ENCODE measurements at regions not wholly inside any gene's neighbourhood (a gene's known extent, or its start where the extent isn't known, plus 50 kb on each side); places are given as distances from the start of the nearest gene placed in this dataset.

DNA sequence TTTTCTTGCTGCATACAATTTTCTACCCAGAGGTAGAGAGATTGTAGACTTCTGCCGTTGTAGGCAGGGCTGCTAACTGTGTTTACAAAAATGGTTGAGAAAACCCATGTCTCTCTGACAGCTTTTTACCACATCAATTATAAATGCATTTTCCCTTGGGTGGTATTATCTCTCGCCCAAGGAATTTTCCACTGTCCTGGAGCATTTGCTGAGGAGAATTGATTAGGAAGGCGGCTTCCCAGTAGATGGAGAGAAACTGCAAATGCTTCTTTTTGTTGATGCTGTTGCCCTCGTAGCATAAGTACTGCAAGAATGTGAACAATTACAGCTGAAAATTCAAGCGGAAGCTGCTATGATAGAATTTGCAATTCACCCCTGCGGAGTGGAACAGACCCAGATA is 1007.7 kb upstream of the KLHL29 start:
- H3K4me1 Mint-ChIP-seq, result no peaks in the 10 kb centered on the region
- H3K27me3 Mint-ChIP-seq (ENCODE audit: low read depth in 2 of 2), result no peaks in the 10 kb centered on the region
- no peak for ATAC-seq
- Histone ChIP-seq H3K9me3 (ENCODE audit: control insufficient read depth, insufficient read depth, low read length) (no peaks in the 10 kb centered on the region), H3K27ac (ENCODE audit: low read length) (no peak overlapping the region), H3K4me3 (ENCODE audit: low read length) (no peak overlapping the region), H3K4me1 (ENCODE audit: control insufficient read depth, insufficient read depth, low read length) (no peaks in the 10 kb centered on the region), H3K27me3 (ENCODE audit: control insufficient read depth, insufficient read depth, low read length) (no peaks in the 10 kb centered on the region), H3K36me3 (ENCODE audit: control insufficient read depth, insufficient read depth, low read length) (no peaks in the 10 kb centered on the region)
- H3K27ac Mint-ChIP-seq, result no peak overlapping the region
- H3K9me3 Mint-ChIP-seq, result peaks cover 12 to 15% of the 10 kb centered on the region in 2 donors
- intact Hi-C loops (cut with micrococcal nuclease), result no loop called here
- 77% methylated on average over 5 of the region's 6 CpGs for WGBS (ENCODE audit: insufficient coverage)
- no peaks in the 10 kb centered on the region for H3K36me3 Mint-ChIP-seq
- no peak overlapping the region for H3K4me3 Mint-ChIP-seq
- TF ChIP-seq, protein P1, sequence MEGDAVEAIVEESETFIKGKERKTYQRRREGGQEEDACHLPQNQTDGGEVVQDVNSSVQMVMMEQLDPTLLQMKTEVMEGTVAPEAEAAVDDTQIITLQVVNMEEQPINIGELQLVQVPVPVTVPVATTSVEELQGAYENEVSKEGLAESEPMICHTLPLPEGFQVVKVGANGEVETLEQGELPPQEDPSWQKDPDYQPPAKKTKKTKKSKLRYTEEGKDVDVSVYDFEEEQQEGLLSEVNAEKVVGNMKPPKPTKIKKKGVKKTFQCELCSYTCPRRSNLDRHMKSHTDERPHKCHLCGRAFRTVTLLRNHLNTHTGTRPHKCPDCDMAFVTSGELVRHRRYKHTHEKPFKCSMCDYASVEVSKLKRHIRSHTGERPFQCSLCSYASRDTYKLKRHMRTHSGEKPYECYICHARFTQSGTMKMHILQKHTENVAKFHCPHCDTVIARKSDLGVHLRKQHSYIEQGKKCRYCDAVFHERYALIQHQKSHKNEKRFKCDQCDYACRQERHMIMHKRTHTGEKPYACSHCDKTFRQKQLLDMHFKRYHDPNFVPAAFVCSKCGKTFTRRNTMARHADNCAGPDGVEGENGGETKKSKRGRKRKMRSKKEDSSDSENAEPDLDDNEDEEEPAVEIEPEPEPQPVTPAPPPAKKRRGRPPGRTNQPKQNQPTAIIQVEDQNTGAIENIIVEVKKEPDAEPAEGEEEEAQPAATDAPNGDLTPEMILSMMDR (IDR thresholded peaks at IDR 0.05), result no peak
- DNase-seq, result no peak

DNA sequence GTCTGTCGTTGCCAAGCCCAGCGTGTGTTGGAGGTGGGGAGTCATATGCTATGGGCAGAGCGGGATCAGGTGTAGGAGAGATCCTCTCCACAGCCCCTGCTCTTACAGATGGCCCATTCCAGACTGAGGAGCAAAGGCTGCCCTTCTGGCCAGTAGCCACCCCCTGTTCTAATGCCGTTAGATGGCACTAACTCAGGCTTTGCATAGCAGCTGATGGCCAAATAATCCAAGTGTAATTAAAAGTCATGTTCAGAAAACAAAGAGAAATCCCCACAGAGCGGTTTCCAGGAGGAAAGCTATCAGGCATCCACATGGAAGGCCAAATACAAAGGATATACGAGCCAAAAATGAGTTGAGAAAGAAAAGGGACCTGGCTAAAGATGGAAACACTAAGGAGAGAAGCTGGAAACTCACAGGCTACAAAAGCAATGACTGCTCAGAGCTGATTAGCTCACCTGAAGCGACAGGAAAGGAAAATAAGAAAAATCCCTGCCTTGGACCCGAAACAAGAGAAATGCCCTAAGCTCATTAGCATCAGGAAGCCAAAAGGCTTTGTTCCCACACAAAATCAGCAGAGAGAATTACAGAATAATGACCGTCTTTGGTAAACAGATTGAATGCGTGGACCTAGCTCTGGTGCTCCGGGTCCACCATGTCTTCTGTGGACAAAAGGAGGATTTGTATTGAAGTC is 1002.4 kb upstream of the KLHL29 start:
- ATAC-seq (no peak), DNase-seq (no peak)
- intact Hi-C loops (cut with micrococcal nuclease), result no loop called here
- no peaks in the 10 kb centered on the region for H3K36me3 Mint-ChIP-seq
- Histone ChIP-seq H3K4me3 (ENCODE audit: low read length) (no peak overlapping the region), H3K36me3 (ENCODE audit: control insufficient read depth, insufficient read depth, low read length) (no peaks in the 10 kb centered on the region), H3K4me1 (ENCODE audit: control insufficient read depth, insufficient read depth, low read length) (no peaks in the 10 kb centered on the region), H3K9me3 (ENCODE audit: control insufficient read depth, insufficient read depth, low read length) (no peaks in the 10 kb centered on the region), H3K27me3 (ENCODE audit: control insufficient read depth, insufficient read depth, low read length) (no peaks in the 10 kb centered on the region), H3K27ac (ENCODE audit: low read length) (no peak overlapping the region)
- H3K27ac Mint-ChIP-seq, result no peak overlapping the region
- H3K9me3 Mint-ChIP-seq, result peaks cover 7 to 9% of the 10 kb centered on the region in 2 donors
- no peaks in the 10 kb centered on the region for H3K4me1 Mint-ChIP-seq
- TF ChIP-seq, protein P1 (IDR thresholded peaks at IDR 0.05), result no peak
- 78% methylated on average over 11 of the region's 11 CpGs for WGBS (ENCODE audit: insufficient coverage)
- no peak overlapping the region for H3K4me3 Mint-ChIP-seq
- H3K27me3 Mint-ChIP-seq (ENCODE audit: low read depth in 2 of 2), result no peaks in the 10 kb centered on the region

DNA sequence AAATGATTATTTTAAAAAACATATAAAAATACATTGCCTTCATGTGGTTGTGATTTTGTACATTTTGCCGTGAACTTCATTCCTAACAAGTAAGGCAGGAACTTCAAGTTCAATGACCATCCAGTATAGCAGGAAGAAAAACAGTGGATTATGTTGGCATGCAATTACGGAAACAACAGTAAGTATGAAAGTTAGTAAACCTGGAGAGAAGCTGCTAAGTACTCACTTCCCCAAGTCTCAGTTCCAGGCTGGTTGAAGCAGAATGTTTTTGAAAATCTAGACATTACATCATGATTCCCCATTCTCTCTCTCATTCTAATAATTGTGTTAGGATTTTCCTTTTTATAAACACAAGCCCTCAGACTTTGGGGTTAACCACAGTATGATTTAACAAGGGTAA is 987.1 kb upstream of the KLHL29 start:
- Histone ChIP-seq H3K4me1 (ENCODE audit: control insufficient read depth, insufficient read depth, low read length) (no peaks in the 10 kb centered on the region), H3K27ac (ENCODE audit: low read length) (no peak overlapping the region), H3K4me3 (ENCODE audit: low read length) (no peak overlapping the region), H3K36me3 (ENCODE audit: control insufficient read depth, insufficient read depth, low read length) (no peaks in the 10 kb centered on the region), H3K9me3 (ENCODE audit: control insufficient read depth, insufficient read depth, low read length) (no peaks in the 10 kb centered on the region), H3K27me3 (ENCODE audit: control insufficient read depth, insufficient read depth, low read length) (no peaks in the 10 kb centered on the region)
- H3K36me3 Mint-ChIP-seq, result no peaks in the 10 kb centered on the region
- H3K4me3 Mint-ChIP-seq, result no peak overlapping the region
- peaks cover 15 to 19% of the 10 kb centered on the region in 2 donors for H3K9me3 Mint-ChIP-seq
- TF ChIP-seq, protein P1 (IDR thresholded peaks at IDR 0.05), result no peak
- no peak overlapping the region for H3K27ac Mint-ChIP-seq
- no peak for DNase-seq
- 89% methylated on average over 2 of the region's 2 CpGs for WGBS (ENCODE audit: insufficient coverage)
- no peaks in the 10 kb centered on the region for H3K27me3 Mint-ChIP-seq (ENCODE audit: low read depth in 2 of 2)
- H3K4me1 Mint-ChIP-seq, result no peaks in the 10 kb centered on the region
- ATAC-seq, result no peak
- intact Hi-C loops (cut with micrococcal nuclease), result no loop called here

DNA sequence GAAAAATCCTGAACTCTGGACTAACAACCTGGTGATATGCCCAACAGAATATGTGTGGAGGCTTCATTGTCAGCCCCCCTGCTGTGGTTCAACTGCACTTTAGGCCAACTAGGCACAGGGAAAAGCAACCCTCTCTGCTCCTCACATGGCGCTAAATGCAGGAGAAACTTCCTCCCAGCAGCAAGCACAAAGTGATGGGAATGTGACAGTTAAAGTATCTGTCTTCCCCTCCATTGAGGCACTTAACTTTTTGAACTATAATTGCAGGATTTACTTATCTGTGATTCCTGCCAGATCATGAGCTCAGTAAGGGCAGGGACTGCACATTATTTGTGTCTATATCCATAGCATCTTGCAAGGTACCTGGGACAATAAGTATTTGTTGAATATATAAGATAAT is 981.2 kb upstream of the KLHL29 start:
- Mint-ChIP-seq H3K27me3 (ENCODE audit: low read depth in 2 of 2) (no peaks in the 10 kb centered on the region), H3K27ac (no peak overlapping the region), H3K36me3 (peaks cover 8% of the 10 kb centered on the region), H3K4me3 (no peak overlapping the region), H3K4me1 (no peaks in the 10 kb centered on the region), H3K9me3 (peaks cover 20 to 31% of the 10 kb centered on the region in 2 donors)
- Histone ChIP-seq H3K9me3 (ENCODE audit: control insufficient read depth, insufficient read depth, low read length) (no peaks in the 10 kb centered on the region), H3K4me3 (ENCODE audit: low read length) (no peak overlapping the region), H3K27me3 (ENCODE audit: control insufficient read depth, insufficient read depth, low read length) (no peaks in the 10 kb centered on the region), H3K27ac (ENCODE audit: low read length) (no peak overlapping the region), H3K4me1 (ENCODE audit: control insufficient read depth, insufficient read depth, low read length) (no peaks in the 10 kb centered on the region), H3K36me3 (ENCODE audit: control insufficient read depth, insufficient read depth, low read length) (no peaks in the 10 kb centered on the region)
- no peak for DNase-seq
- TF ChIP-seq, protein P1 (IDR thresholded peaks at IDR 0.05), result no peak
- no peak for ATAC-seq
- WGBS (ENCODE audit: insufficient coverage), result 88% methylated on average over 1 of the region's 1 CpG
- intact Hi-C loops (cut with micrococcal nuclease), result no loop called here
